ENCODE measurements at regions not wholly inside any gene's neighbourhood (a gene's known extent, or its start where the extent isn't known, plus 50 kb on each side); places are given as distances from the start of the nearest gene placed in this dataset.

DNA sequence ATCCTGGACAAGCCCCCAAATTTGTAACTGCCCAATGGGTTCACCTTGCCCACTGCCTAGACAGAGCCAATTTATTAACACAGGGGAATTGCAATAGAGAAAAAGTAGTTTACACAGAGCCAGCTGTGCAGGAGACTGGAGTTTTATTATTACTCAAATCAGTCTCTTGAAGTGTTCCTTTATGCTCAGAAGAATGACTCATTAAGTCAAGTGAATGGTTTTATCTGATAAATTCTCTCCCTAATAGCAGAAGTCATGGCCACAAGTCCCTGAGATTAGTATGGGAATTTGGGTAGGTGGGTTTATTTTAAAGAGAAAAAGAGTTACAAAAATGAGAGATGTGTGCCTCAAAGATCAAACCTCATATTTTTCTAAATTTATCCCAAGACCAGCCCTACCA is 122.8 kb upstream of the NUDT4 start:
- no peak for TF ChIP-seq CTCF (IDR thresholded peaks at IDR 0.05; ENCODE audit: borderline replicate concordance, control extremely low read depth, extremely low read depth, insufficient read depth, missing control alignments)
- no peak for DNase-seq (ENCODE audit: low spot score)
- in situ Hi-C loops (cut with MboI; ENCODE audit: low sequenced_read_pairs, unreplicated experiment) = no loop called here

DNA sequence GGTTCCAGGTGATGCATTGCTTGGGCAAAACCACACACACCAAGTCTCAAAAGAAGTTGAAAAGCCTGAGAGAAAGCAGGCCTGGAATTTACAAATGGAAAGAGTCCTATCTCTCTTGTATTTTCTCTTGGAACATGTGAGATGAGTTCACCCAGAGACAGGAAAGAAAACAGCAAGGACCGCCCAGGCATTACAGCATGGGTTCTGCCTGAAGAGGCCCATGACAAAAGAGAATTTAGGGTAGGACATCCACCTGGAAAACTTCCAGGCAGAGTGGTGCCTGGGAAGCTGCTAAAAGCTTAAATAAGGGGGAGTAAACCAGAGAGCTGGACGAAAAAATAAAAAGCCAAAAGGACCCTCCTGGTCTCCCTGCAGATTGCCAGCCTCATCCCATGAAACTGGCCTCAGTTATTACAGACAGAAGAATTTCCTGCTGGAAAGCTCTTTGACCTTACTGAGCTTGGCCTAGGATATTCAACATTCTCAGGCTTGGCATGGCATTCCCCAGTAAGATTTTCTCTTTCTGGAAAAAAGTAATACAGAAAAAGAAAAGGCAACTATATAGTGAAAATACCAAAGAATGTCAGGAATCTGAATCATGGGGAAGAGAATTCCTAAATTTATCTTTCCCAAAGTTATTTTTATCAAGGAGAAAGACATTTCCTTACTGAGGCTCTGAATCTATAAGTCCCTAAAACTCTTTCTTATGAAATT is 121.3 kb upstream of the NUDT4 start:
- in situ Hi-C loops (cut with MboI; ENCODE audit: low sequenced_read_pairs, unreplicated experiment) = no loop called here
- DNase-seq (ENCODE audit: low spot score) = no peak
- TF ChIP-seq CTCF (IDR thresholded peaks at IDR 0.05; ENCODE audit: borderline replicate concordance, control extremely low read depth, extremely low read depth, insufficient read depth, missing control alignments) = no peak

DNA sequence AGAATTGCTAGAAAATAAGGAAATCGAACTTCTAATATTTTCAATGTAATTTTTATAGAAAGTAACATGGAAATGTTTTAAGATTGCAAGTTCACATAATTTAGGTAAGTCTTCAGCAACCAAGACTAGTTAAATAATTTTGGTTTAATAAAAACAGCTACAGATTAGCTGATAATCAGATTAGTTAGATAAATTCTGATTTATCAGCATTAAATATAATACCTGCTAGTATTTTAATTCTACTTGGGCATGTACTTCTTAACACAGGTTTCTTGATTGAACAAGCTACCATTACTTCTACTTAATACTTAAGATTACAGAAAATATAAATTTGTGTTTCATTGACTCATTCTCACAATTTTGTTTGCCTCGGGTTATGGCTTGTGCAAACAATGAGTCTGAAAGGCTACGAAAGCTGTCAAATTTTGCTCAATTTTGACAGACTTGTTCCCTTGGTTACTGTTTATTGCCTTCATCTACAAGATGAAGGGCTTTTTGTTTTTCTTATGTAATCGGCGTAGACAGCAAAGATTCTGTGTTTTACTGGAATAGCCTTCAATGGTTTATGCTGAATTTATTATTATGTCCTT is 116.1 kb upstream of the NUDT4 start:
- in situ Hi-C loops (cut with MboI; ENCODE audit: low sequenced_read_pairs, unreplicated experiment) = no loop called here
- TF ChIP-seq CTCF (IDR thresholded peaks at IDR 0.05; ENCODE audit: borderline replicate concordance, control extremely low read depth, extremely low read depth, insufficient read depth, missing control alignments) = no peak
- no peak for DNase-seq (ENCODE audit: low spot score)

GRCh38 chr12:93272997-93273396 is 104.7 kb upstream of the NUDT4 start:
- no peak for DNase-seq (ENCODE audit: low spot score)
- in situ Hi-C loops (cut with MboI; ENCODE audit: low sequenced_read_pairs, unreplicated experiment) = no loop called here

DNA sequence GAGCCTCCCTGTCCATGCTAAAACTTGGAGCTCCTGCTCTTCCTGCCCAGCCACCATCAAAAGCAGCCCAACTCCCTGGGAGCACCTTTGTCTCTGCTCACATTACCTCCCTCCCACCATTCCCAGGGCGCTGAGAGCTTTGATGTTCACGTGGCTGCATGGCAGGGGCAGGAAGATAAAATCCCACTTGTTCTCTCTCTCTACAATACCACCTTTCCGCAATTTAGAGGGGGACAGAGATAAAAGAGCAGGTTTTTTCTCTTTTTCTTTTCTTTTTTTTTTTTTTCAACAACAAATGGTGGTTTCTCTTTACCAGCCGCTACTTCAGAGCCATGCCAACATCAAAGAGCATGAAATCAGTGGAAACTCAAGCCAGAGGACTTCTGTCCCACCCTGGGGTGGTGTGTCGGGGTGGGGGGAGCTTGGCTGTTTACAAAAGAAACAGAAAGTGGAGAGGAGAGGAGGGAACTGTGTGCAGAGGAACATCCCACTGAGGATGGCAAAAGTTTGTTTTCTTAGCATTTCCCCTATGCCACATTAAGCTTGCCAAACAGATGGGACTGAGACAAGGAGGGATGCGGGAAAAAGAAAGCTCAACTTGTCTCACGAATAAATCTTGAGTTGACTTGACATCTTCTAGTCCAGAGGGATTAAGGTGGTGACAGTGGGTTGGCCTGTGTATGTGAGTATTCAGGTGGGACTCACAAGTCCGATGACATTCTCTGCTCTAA is 103.7 kb upstream of the NUDT4 start:
- in situ Hi-C loops (cut with MboI; ENCODE audit: low sequenced_read_pairs, unreplicated experiment) = no loop called here
- TF ChIP-seq CTCF (IDR thresholded peaks at IDR 0.05; ENCODE audit: borderline replicate concordance, control extremely low read depth, extremely low read depth, insufficient read depth, missing control alignments) = no peak
- DNase-seq (ENCODE audit: low spot score) = no peak

More at GRCh38 chr12:93272997-93273396, 104.7 kb upstream of the NUDT4 start:
- no peak for TF ChIP-seq CTCF (IDR thresholded peaks at IDR 0.05; ENCODE audit: borderline replicate concordance, control extremely low read depth, extremely low read depth, insufficient read depth, missing control alignments)

DNA sequence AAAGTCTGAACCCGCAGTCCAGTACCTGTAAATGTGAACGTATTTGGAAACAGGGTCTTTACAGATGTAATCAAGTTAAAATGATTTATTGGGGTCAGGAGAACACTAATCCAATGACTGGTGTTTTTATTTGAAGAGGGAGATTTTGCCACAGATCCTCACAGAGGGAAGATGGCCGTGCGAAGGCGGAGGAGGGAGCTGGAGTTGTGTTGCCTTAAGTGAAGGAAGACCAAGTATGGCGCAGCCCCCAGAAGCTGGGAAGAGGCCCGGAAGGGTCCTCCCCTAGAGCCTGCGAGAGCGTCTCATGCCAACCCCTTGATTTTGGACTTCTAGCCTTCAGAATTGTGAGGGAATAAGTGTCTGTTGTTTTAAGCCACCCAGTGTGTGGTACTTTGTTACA is 102.8 kb upstream of the NUDT4 start:
- DNase-seq (ENCODE audit: low spot score) = no peak
- no peak for TF ChIP-seq CTCF (IDR thresholded peaks at IDR 0.05; ENCODE audit: borderline replicate concordance, control extremely low read depth, extremely low read depth, insufficient read depth, missing control alignments)
- in situ Hi-C loops (cut with MboI; ENCODE audit: low sequenced_read_pairs, unreplicated experiment) = no loop called here
